Dedifferentiated amniotic fluid mesenchymal stem cell (primary cell): ENCODE measurements at regions not wholly inside any gene's neighbourhood (a gene's known extent, or its start where the extent isn't known, plus 50 kb on each side); places are given as distances from the start of the nearest gene placed in this dataset.
"Not testable (repeated sequence)": the region's sequence is repeated elsewhere in the genome, so short reads cannot be mapped to it uniquely, and the experiment has no call there.

Experiments
- DNase-seq: peaks from one replicate; pipeline ENCODE4 v3.0.0-alpha.2; 2016; ENCODE audit errors: extremely low spot score

GRCh38 chr6:47407300-47408281, 70.0 kb upstream of the CD2AP start:
- DNase-seq = no peak

DNA sequence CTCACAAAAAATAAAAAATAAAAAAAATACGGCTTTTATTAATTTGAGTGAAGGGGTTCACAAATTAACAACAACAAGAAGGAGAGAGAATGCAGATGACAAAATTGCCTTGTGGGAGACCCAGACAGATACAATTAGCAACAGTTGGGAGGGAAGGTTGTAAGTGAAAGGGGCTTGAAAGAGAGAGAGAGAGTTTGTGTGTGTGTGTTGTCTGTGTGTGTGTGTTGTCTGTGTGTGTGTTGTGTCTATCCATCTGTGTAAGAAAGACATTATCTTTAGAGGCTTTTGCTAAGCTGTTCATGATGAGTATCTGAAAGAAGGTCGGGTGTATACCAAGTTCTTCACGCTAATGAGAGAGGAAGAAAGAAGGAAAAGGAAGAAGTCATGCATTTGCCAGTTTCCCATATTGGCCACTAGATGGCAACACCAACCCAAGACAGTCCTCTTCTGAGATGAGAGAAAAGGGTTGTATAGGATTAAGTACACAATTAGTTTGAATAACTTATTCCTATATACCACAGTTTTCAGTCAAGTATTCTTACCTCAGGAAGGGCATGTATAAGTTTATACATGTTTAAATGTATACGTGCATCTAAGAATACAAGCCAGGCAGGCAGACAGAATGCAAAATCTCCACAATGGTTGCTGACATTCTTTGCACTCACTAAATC, 63.7 kb upstream of the CD2AP start:
- peak; percentile 71 for DNase-seq

DNA sequence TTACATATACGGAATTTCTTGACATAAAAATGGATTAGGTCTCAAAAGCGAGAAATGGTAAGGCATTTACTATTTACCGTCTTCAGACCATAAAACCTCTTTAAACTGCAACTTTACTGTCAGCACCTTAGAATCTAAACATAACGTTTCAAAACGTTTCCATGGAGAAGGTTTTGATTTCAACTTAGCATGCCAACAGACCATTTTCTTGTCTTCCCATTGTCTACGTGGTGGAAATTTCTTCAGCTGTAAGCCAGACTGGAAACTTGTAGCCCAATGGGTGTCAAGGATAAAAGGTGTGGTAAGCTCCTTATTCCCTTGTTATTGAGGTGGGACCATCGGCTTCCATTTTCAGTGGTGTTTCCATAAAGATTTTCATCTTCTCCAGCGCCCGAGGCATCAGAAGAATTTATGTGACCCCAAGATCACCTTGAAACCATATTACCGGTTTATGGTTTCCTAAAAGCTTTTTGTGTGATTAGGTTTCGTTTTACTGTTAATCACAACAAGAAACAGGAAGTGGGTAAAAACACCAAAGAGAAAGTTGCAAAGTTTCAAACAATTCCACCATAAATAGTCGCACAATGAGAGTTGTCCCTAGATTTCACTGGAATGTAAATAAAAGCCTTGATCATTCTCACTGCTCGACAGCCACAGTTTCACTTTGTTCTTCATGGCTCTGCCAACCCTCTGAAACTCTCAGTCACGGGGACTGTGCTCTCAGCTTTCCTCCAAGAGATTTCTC, 63.0 kb upstream of the CD2AP start:
- peak; percentile 27 for DNase-seq

DNA sequence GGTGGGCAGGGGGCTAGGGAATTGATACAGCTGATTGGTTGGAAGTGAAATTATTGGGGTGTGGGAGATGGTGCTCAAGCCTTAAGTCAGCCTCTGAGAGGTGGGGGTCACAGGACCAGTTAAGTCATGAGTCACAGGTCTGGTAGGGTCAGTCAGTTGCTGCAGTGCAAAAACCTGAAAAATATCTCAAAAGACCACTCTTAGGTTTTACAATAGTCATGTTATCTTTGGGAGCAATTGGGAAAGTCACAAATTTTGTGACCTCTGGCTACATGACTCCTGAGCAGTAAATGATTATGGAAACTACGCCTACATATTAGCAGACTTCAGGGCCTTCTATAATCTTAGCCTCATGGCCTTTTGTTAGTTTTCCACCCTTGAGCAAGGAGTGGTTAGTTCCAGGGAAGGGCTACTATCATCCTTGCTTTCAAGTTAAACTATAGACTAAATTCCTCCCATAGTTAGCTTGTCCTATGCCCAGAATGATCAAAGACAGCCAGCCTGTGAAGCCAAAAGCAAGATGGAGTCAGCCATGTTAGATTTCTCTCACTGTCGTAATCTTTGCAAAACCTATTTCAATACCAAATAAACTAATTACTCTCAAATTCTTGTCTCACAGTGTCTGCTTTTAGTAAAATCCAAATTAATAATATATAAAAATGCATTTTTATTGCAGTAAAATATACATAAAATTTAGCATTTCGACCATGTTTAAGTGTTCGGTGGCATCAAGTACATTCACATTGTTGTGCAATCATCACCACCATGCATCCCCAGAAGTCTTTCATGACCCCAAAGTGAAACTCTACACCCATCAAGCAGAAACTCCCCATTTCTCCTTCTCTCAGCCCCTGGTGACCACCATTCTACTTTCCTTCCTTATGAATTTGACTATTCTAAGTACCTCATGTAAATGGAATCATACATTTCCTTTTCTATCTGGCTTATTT, 60.9 kb upstream of the CD2AP start:
- DNase-seq = no peak

GRCh38 chr6:47419621-47420020, 58.0 kb upstream of the CD2AP start:
- DNase-seq = no peak

DNA sequence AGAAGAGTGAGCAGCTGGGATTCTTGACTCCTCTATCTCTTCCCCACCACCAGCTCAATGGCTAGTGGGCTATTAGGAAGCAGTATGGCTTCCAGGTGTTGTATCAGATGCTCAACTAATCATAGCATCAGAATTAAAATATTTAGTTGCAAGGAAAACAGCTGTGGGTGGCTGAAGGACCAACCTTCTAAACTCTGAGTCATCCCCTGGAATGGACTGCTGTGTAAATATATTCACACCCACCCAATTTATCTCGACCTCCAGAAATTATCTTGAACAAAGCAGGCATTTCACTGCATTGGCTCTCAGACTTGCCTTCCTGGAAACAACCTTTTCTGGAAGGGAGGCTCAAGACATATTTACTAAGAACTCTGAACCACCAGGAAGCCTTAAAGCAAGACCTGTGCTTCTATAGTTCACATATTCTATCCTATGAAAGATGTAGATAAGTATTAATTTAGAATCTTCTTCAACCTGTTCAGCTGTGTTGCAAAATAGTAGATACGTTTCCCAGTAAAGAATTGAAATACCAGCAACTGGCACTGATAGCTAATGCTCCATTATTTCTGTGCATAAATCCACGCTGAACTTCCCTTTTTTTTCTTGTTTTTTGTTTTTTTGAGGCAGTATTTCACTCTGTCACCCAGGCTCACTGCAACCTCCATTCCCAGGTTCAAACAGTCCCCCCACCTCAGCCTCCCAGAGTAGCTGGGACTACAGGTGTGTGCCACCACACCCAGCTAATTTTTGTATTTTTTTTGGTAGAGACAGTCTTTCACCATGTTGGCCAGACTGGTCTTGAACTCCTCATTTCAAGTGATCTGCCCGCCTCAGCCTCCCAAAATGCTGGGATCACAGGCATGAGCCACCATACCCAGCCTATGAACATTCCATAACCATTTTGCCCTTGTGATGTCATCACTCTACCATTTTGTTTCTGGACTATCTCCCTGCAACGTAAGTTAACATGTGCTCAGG, 56.9 kb upstream of the CD2AP start:
- DNase-seq = no peak

DNA sequence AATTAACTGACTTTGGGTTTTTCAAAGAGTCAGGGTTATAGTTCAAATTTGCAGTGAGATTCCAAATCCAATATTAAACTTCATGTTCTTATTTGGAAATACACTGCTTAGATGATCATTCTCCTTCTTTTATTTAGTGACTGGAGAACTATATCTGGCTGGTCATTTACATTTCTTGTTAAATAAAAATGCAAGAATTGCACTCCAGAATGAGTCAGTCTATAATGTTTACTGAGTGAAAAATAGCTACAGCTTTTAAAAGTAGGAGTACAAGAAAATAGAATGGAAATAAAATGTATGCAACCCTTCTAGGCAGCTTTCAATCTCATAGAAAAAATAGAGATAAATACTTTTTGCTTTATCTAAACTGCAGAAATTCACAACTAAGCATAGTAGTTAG, 54.5 kb upstream of the CD2AP start:
- DNase-seq = no peak

- no peak for DNase-seq
These were observed 53.2 kb upstream of the CD2AP start for GRCh38 chr6:47424436-47424836.

DNA sequence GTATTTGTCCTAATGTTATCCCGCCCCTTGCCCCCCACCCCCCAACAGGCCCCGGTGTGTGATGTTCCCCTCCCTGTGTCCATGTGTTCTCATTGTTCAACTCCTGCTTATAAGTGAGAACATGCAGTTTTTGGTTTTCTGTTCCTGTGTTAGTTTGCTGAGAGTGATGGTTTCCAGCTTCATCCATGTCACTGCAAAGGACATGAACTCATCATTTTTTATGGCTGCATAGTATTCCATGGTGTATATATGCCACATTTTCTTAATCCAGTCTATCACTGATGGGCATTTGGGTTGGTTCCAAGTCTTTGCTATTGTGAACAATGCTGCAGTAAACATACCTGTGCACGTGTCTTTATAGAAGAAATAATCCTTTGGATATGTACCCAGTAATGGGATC, 51.9 kb upstream of the CD2AP start:
- not testable (repeated sequence) for DNase-seq

DNA sequence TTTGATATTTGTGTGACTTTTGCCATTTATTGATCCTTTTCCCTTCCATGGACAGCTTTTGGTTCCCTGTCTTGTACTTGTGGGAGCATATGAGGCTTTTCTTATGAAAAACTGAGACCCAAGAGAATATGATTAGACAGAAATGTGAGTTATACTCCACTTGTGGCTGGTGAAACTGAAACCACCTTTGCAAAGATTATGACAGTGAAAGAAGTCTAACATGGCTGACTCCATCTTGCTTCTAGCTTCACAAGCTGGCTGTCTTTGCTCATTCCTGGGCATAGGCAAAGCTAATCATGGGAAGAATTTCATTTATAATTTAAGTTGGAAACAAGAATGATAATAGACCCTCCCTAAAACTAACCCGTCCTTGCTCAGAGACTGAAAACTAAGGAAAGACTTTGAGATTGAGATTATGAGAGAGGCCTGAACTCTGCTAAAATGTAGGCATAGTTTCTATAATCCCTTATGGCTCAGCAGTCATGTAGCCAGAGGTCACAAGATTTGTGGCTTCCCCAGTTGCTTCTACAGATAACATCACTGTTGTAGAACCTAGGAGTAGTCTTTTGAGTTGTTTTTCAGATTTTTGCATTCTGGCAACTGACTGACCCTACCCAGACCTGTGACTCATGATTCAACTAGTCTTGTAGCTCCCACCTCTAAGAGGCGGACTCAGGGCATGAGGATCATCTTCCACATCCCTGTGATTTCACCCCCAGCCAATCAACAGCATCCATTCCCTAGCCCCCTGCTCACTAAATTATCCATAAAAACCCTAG, 50.9 kb upstream of the CD2AP start:
- no peak for DNase-seq

GRCh38 chr6:47427680-47428079, 49.9 kb upstream of the CD2AP start:
- DNase-seq = no peak
